ENCODE measurements at regions not wholly inside any gene's neighbourhood (a gene's known extent, or its start where the extent isn't known, plus 50 kb on each side); places are given as distances from the start of the nearest gene placed in this dataset.

GRCh38 chr2:2599441-2599840, 268.4 kb upstream of the MYT1L start:
- no peaks in the 10 kb centered on the region for H3K27me3 ChIP-seq (ENCODE audit: control insufficient read depth, low read length)
- no peaks in the 10 kb centered on the region for H3K9me3 ChIP-seq (ENCODE audit: control insufficient read depth, insufficient read depth, low read length)
- no peaks in the 10 kb centered on the region for H4K20me1 ChIP-seq (ENCODE audit: control insufficient read depth, insufficient read depth, low read depth, low read length)
- H3K4me2 ChIP-seq (ENCODE audit: low read length): no peak overlapping the region
- H3K4me1 ChIP-seq (ENCODE audit: control insufficient read depth, low read length): no peaks in the 10 kb centered on the region
- H3F3A ChIP-seq (ENCODE audit: control insufficient read depth, insufficient read depth): no peaks in the 10 kb centered on the region
- no peak for TF ChIP-seq EZH2phosphoT487 (IDR thresholded peaks at IDR 0.05; ENCODE audit: borderline replicate concordance, low read length)
- TF ChIP-seq CTCF (IDR thresholded peaks at IDR 0.05; ENCODE audit: low read depth, low read length, poor library complexity, severe bottlenecking): no peak
- H3K4me3 ChIP-seq (ENCODE audit: low read length): no peak overlapping the region
- H3K36me3 ChIP-seq (ENCODE audit: control insufficient read depth, low read length): no peaks in the 10 kb centered on the region
- no peaks in the 10 kb centered on the region for H3K9me2 ChIP-seq (replicated peaks; ENCODE audit: control insufficient read depth, low read length)
- H3K27ac ChIP-seq (ENCODE audit: low read depth, low read length): no peak overlapping the region
- no peaks in the 10 kb centered on the region for H3K79me2 ChIP-seq (ENCODE audit: control insufficient read depth, low read length)

- H3K79me2 ChIP-seq (ENCODE audit: control insufficient read depth, low read length): no peaks in the 10 kb centered on the region
- no peaks in the 10 kb centered on the region for H3K27me3 ChIP-seq (ENCODE audit: control insufficient read depth, low read length)
- no peak overlapping the region for H3K4me3 ChIP-seq (ENCODE audit: low read length)
- H3K27ac ChIP-seq (ENCODE audit: low read depth, low read length): no peak overlapping the region
- no peak overlapping the region for H3K4me2 ChIP-seq (ENCODE audit: low read length)
- TF ChIP-seq CTCF (IDR thresholded peaks at IDR 0.05; ENCODE audit: low read depth, low read length, poor library complexity, severe bottlenecking): no peak
- TF ChIP-seq EZH2phosphoT487 (IDR thresholded peaks at IDR 0.05; ENCODE audit: borderline replicate concordance, low read length): no peak
- no peaks in the 10 kb centered on the region for H3K9me3 ChIP-seq (ENCODE audit: control insufficient read depth, insufficient read depth, low read length)
- no peaks in the 10 kb centered on the region for H3K9me2 ChIP-seq (replicated peaks; ENCODE audit: control insufficient read depth, low read length)
- H4K20me1 ChIP-seq (ENCODE audit: control insufficient read depth, insufficient read depth, low read depth, low read length): no peaks in the 10 kb centered on the region
- H3F3A ChIP-seq (ENCODE audit: control insufficient read depth, insufficient read depth): no peaks in the 10 kb centered on the region
- H3K36me3 ChIP-seq (ENCODE audit: control insufficient read depth, low read length): no peaks in the 10 kb centered on the region
- H3K4me1 ChIP-seq (ENCODE audit: control insufficient read depth, low read length): no peaks in the 10 kb centered on the region
Measured at GRCh38 chr2:2597712-2598111, 266.6 kb upstream of the MYT1L start.

GRCh38 chr2:2591542-2591940, 260.5 kb upstream of the MYT1L start:
- no peak overlapping the region for H3K27ac ChIP-seq (ENCODE audit: low read depth, low read length)
- H3K79me2 ChIP-seq (ENCODE audit: control insufficient read depth, low read length): no peaks in the 10 kb centered on the region
- H3K9me2 ChIP-seq (replicated peaks; ENCODE audit: control insufficient read depth, low read length): no peaks in the 10 kb centered on the region
- no peaks in the 10 kb centered on the region for H3K36me3 ChIP-seq (ENCODE audit: control insufficient read depth, low read length)
- H4K20me1 ChIP-seq (ENCODE audit: control insufficient read depth, insufficient read depth, low read depth, low read length): no peaks in the 10 kb centered on the region
- H3K9me3 ChIP-seq (ENCODE audit: control insufficient read depth, insufficient read depth, low read length): 0 out of 2 replicates have a peak, but pooled peaks cover 4% of the 10 kb centered on the region
- TF ChIP-seq CTCF (IDR thresholded peaks at IDR 0.05; ENCODE audit: low read depth, low read length, poor library complexity, severe bottlenecking) (no peak), EZH2phosphoT487 (IDR thresholded peaks at IDR 0.05; ENCODE audit: borderline replicate concordance, low read length) (no peak)
- H3K4me3 ChIP-seq (ENCODE audit: low read length): no peak overlapping the region
- no peaks in the 10 kb centered on the region for H3F3A ChIP-seq (ENCODE audit: control insufficient read depth, insufficient read depth)
- no peaks in the 10 kb centered on the region for H3K27me3 ChIP-seq (ENCODE audit: control insufficient read depth, low read length)
- no peaks in the 10 kb centered on the region for H3K4me1 ChIP-seq (ENCODE audit: control insufficient read depth, low read length)
- H3K4me2 ChIP-seq (ENCODE audit: low read length): no peak overlapping the region

Measured in DOHH2 (cell line).